Kidney epithelial cell (primary cell): ENCODE measurements at regions not wholly inside any gene's neighbourhood (a gene's known extent, or its start where the extent isn't known, plus 50 kb on each side); places are given as distances from the start of the nearest gene placed in this dataset.

Experiments
- DNase-seq: peaks from one replicate; pipeline ENCODE4 v3.0.0-alpha.2; 2010; ENCODE audit warnings: low read depth
- H3K27me3 ChIP-seq: 2 replicates; pipeline ENCODE4 v1.6.0; 2011; ENCODE audit warnings: low read length; ENCODE audit not compliant: control insufficient read depth, insufficient read depth
- H3K36me3 ChIP-seq: 2 replicates; pipeline ENCODE4 v1.5.1; 2011; ENCODE audit warnings: low read length; ENCODE audit not compliant: control insufficient read depth, insufficient read depth
- H3K4me3 ChIP-seq: 2 replicates; pipeline ENCODE4 v1.5.1; 2011; ENCODE audit warnings: low read depth, mild to moderate bottlenecking, control low read depth, low read length
- TF ChIP-seq, protein P1 (sequence below): IDR thresholded peaks from 2 replicates; pipeline ENCODE4 v1.5.1; 2011; ENCODE audit warnings: mild to moderate bottlenecking, moderate library complexity, low read length, control low read depth, inconsistent platforms; ENCODE audit not compliant: insufficient read depth, poor library complexity, severe bottlenecking

DNA sequence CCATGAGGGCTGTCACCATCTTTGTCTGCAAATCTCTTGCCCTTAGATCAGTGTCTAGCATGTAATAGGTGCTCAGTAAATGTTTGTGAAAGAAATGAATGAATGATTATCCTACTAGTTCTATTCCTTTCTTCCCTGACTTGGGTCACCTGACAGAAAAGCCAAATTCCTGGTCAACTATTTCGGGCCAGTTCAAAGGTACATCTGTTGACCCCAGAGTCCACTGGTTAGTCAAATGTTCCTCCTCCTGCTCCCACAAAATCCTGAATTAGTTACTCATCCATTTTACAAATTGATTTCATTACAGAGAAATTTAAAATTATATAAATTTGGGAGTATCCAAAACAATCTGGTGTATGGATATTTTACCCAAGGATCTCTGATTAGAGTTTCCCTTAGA lies 124.7 kb upstream of the NAV2 start:
- TF ChIP-seq, protein P1, sequence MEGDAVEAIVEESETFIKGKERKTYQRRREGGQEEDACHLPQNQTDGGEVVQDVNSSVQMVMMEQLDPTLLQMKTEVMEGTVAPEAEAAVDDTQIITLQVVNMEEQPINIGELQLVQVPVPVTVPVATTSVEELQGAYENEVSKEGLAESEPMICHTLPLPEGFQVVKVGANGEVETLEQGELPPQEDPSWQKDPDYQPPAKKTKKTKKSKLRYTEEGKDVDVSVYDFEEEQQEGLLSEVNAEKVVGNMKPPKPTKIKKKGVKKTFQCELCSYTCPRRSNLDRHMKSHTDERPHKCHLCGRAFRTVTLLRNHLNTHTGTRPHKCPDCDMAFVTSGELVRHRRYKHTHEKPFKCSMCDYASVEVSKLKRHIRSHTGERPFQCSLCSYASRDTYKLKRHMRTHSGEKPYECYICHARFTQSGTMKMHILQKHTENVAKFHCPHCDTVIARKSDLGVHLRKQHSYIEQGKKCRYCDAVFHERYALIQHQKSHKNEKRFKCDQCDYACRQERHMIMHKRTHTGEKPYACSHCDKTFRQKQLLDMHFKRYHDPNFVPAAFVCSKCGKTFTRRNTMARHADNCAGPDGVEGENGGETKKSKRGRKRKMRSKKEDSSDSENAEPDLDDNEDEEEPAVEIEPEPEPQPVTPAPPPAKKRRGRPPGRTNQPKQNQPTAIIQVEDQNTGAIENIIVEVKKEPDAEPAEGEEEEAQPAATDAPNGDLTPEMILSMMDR = no peak
- no peaks in the 10 kb centered on the region for H3K27me3 ChIP-seq
- DNase-seq = no peak
- H3K36me3 ChIP-seq = no peaks in the 10 kb centered on the region
- no peak overlapping the region for H3K4me3 ChIP-seq

DNA sequence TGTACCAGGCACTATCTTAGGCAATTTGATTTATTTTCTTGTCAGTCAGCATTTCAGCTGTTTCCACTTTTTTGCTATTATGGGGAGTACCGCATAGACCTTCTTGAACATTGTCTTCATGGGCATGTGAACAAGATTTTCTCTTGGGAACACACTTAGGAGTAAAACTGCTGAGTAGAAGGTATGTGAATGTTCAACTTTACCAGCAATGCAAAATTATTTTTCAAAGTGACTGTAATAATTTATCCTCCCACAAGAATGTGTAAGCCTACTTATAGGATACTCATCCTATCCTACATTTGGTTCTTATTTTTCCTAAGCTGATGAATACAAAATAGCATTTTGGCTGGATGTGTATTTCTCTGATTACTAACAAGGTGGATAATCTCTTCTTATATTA lies 132.0 kb upstream of the NAV2 start:
- Histone ChIP-seq H3K4me3 (no peak overlapping the region), H3K27me3 (no peaks in the 10 kb centered on the region), H3K36me3 (no peaks in the 10 kb centered on the region)
- TF ChIP-seq, protein P1 = no peak
- no peak for DNase-seq

DNA sequence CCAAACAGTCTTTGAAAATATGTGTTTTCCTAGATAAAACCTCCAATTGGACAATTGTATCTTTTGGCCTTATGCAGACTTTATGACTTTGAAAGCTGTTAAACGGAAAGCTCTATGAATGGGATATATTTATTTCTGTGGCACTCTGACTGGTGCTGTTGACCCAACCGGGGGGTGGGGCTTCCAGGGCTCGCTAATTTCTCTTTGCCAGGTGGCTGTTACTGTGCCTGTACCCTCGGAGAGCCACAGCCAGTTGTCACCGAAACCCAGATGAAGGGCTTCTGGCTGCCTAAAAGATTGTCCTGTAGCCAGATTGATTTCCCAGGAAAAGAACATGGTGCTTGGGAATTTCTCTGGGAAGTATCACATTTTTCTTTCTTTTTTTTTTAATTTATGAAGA lies 132.7 kb upstream of the NAV2 start:
- TF ChIP-seq, protein P1 = no peak
- H3K4me3 ChIP-seq = no peak overlapping the region
- no peaks in the 10 kb centered on the region for H3K36me3 ChIP-seq
- no peak for DNase-seq
- H3K27me3 ChIP-seq = peaks cover 4% of the 10 kb centered on the region

DNA sequence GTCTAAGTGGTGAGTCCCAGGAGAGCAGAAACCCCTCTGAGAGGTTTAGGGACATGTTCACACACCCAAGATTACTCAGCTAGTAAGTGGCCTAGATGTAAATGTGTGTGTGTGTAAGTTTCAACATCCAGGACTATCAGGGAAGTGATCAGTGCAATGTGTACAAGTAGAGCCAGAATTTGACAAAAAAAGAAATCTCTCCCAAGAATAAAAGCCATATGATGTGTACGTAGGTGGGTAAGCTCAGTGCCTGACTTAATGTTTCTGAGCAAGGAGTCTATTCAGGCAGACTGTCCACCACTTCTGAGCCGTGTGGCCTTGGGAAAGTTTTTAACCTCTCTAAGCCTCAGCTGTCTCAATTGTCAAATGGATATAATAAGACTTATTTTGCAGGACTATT lies 133.8 kb upstream of the NAV2 start:
- H3K4me3 ChIP-seq = no peak overlapping the region
- DNase-seq = no peak
- H3K36me3 ChIP-seq = no peaks in the 10 kb centered on the region
- TF ChIP-seq, protein P1 = no peak
- H3K27me3 ChIP-seq = peaks cover 4% of the 10 kb centered on the region

DNA sequence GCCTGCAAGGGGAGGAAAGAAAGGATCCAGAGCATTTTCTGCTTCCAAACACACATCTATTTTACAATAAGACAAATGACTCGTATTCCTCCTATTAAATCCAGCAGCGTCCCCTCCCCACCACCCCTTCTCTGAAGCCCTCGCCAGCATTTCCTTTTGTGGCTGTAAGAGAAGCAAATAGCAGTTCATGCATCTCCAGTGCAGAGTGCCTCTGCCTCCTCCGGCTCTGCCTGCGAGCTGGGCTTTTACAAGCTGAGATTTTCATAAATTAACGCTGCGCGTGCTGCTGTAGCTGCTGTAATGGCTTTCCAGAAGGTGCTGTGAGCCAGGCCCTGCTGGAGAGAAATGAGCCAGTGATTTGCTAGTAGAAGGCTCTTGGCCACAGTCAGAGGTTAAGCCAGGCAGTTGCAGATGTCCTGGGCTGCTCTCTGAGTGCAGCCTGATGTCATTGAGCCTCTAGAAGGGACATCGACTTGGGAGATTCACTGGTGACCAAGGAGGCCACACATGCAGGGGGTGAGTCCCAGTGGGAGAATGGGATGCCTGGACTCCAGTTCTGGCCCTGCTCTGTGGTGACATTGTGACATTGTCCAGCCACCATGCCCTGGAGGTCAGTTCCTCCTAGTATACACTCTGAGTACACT lies 134.5 kb upstream of the NAV2 start:
- no peak overlapping the region for H3K4me3 ChIP-seq
- peaks cover 8% of the 10 kb centered on the region for H3K27me3 ChIP-seq
- TF ChIP-seq, protein P1 = no peak
- H3K36me3 ChIP-seq = no peaks in the 10 kb centered on the region
- no peak for DNase-seq

DNA sequence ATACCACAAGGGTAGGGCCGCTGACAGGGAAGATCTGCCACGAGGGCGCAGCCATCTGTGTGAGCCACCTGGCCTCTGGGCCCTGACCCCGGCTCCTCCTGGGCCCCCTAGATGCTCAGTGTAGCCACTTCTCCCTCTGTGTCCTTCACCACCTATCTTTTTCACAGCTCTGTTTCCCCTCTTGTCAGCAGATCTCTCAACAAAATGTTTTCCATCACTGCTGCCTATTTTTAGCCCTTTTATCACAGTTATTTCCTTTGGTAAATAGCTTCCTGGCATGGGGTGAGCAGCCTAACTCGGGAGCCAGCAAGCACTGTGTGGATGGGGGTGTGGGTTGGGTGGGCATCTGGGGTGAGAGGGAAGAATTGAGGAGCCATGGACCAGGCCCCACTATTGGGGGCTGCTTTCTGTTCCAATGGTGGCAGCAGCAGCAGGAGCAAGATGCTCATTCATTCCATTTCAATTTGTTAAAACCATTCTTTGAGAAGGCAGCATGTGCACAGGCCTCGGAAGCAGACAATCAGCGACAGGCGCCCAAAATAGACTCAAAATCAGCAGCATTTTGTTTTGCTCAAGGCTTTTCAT lies 135.2 kb upstream of the NAV2 start:
- peaks cover 8% of the 10 kb centered on the region for H3K27me3 ChIP-seq
- H3K36me3 ChIP-seq = no peaks in the 10 kb centered on the region
- H3K4me3 ChIP-seq = no peak overlapping the region
- DNase-seq = no peak
- TF ChIP-seq, protein P1 = no peak
